ENCODE measurements at regions not wholly inside any gene's neighbourhood (a gene's known extent, or its start where the extent isn't known, plus 50 kb on each side); places are given as distances from the start of the nearest gene placed in this dataset.

- TF ChIP-seq CTCF (IDR thresholded peaks at IDR 0.05; ENCODE audit: control extremely low read depth, extremely low read depth, low read depth, missing control alignments): no peak
- DNase-seq (ENCODE audit: extremely low spot score): no peak
- ChIA-PET POLR2A (no interaction called here), CTCF (no interaction called here)
These were observed 78.4 kb upstream of the SALL3 start for GRCh38 chr18:78900938-78901909.

- no peak for DNase-seq (ENCODE audit: extremely low spot score)
- ChIA-PET POLR2A (no interaction called here), CTCF (no interaction called here)
- TF ChIP-seq CTCF (IDR thresholded peaks at IDR 0.05; ENCODE audit: control extremely low read depth, extremely low read depth, low read depth, missing control alignments): no peak
These were observed 77.5 kb upstream of the SALL3 start for GRCh38 chr18:78901923-78902794.

GRCh38 chr18:78902795-78903435 is 76.7 kb upstream of the SALL3 start:
- ChIA-PET POLR2A (no interaction called here), CTCF (no interaction called here)
- TF ChIP-seq CTCF (IDR thresholded peaks at IDR 0.05; ENCODE audit: control extremely low read depth, extremely low read depth, low read depth, missing control alignments): no peak
- no peak for DNase-seq (ENCODE audit: extremely low spot score)

- ChIA-PET POLR2A (no interaction called here), CTCF (no interaction called here)
- no peak for TF ChIP-seq CTCF (IDR thresholded peaks at IDR 0.05; ENCODE audit: control extremely low read depth, extremely low read depth, low read depth, missing control alignments)
- no peak for DNase-seq (ENCODE audit: extremely low spot score)
These were observed 76.0 kb upstream of the SALL3 start for GRCh38 chr18:78903436-78904178.

- CTCF ChIA-PET: no interaction called here
- POLR2A ChIA-PET: no interaction called here
- no peak for DNase-seq (ENCODE audit: extremely low spot score)
- TF ChIP-seq CTCF (IDR thresholded peaks at IDR 0.05; ENCODE audit: control extremely low read depth, extremely low read depth, low read depth, missing control alignments): no peak
These were observed 75.5 kb upstream of the SALL3 start for GRCh38 chr18:78904179-78904531.

- no peak for DNase-seq (ENCODE audit: extremely low spot score)
- TF ChIP-seq CTCF (IDR thresholded peaks at IDR 0.05; ENCODE audit: control extremely low read depth, extremely low read depth, low read depth, missing control alignments): no peak
- ChIA-PET POLR2A (no interaction called here), CTCF (no interaction called here)
These were observed 74.3 kb upstream of the SALL3 start for GRCh38 chr18:78905334-78905733.

Data from GM10248 (cell line).